ENCODE measurements at regions not wholly inside any gene's neighbourhood (a gene's known extent, or its start where the extent isn't known, plus 50 kb on each side); places are given as distances from the start of the nearest gene placed in this dataset.

DNA sequence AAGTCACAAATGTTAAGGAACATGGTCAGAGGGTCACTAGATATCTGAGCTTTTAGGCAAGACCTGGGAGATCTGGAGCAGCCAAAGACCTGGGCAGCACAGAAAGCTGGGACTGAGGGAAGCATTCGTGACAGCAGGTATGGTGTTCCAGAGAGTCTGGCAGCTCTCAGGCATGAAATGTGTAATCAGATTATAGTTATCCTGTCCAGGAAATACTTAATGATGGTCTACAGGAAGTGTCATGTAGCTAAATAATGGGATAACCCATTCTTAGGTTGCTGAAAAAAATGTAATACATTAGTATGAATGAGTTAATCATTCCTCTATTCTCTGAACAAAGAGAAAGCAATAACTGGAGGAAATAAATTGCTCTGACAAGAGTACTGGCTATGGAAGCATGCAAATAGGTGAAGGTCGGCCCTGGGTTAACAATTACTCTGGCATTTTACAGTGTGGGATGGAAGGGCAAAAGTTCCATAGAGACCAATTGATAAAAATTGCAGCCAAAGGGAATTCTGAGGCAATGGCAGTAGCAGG lies 740.5 kb downstream of the CBLN4 start:
- Histone ChIP-seq H3K4me3 (replicated peaks in 1 of 4; ENCODE audit: control extremely low read depth in 1 of 4, insufficient read depth in 1 of 4, low read depth in 3 of 4, low read length in 4 of 4) (no peak overlapping the region), H3K36me3 (ENCODE audit: control insufficient read depth, insufficient read depth, low read length) (no peaks in the 10 kb centered on the region), H4K20me1 (ENCODE audit: control insufficient read depth, extremely low read depth, insufficient read depth, low read length) (no peaks in the 10 kb centered on the region), H3K9me3 (ENCODE audit: control insufficient read depth, insufficient read depth, low read depth, low read length) (no peaks in the 10 kb centered on the region), H3K27me3 (ENCODE audit: control insufficient read depth, insufficient read depth, low read length) (no peaks in the 10 kb centered on the region), H2AFZ (ENCODE audit: low read length) (no peak overlapping the region), H3K79me2 (ENCODE audit: control insufficient read depth, insufficient read depth, low read length) (no peaks in the 10 kb centered on the region), H3K9ac (ENCODE audit: insufficient read depth, low read length) (no peak overlapping the region), H3K4me1 (ENCODE audit: control insufficient read depth, extremely low read depth, insufficient read depth, low read length) (no peaks in the 10 kb centered on the region), H3K27ac (ENCODE audit: insufficient read depth, low read length) (no peak overlapping the region), H3K4me2 (ENCODE audit: extremely low read depth, insufficient read depth, low read length) (no peak overlapping the region)
- DNase-seq (ENCODE audit: low read depth in 2 of 2) = no peak
- TF ChIP-seq, protein P1, sequence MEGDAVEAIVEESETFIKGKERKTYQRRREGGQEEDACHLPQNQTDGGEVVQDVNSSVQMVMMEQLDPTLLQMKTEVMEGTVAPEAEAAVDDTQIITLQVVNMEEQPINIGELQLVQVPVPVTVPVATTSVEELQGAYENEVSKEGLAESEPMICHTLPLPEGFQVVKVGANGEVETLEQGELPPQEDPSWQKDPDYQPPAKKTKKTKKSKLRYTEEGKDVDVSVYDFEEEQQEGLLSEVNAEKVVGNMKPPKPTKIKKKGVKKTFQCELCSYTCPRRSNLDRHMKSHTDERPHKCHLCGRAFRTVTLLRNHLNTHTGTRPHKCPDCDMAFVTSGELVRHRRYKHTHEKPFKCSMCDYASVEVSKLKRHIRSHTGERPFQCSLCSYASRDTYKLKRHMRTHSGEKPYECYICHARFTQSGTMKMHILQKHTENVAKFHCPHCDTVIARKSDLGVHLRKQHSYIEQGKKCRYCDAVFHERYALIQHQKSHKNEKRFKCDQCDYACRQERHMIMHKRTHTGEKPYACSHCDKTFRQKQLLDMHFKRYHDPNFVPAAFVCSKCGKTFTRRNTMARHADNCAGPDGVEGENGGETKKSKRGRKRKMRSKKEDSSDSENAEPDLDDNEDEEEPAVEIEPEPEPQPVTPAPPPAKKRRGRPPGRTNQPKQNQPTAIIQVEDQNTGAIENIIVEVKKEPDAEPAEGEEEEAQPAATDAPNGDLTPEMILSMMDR (conservative IDR thresholded peaks at IDR 0.05 in 1 of 2, IDR thresholded peaks at IDR 0.05 in 1 of 2; ENCODE audit: low read depth in 1 of 2, low read length in 2 of 2) = no peak
- no peak for TF ChIP-seq EZH2 (IDR thresholded peaks at IDR 0.05; ENCODE audit: low read length, missing control alignments)

DNA sequence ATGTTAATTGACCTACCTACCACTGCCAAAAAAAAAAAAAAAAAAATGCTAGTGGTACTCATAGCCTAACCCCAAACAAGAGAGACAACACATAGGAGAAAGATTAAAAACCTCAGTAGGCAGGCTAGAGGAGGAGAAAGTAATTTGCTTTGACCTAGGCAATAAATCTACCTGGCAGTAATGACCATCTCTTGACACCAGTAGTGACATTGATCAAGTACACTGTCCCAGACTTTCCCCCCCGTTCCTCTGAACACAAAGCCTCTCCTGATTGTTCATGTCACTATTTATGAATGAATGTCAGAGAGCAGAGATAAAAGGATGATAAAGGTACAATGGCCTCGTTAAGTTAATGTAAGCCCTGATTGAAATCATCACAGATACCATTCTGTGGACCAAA lies 746.8 kb downstream of the CBLN4 start:
- Histone ChIP-seq H3K4me3 (replicated peaks in 1 of 4; ENCODE audit: control extremely low read depth in 1 of 4, insufficient read depth in 1 of 4, low read depth in 3 of 4, low read length in 4 of 4) (no peak overlapping the region), H3K79me2 (ENCODE audit: control insufficient read depth, insufficient read depth, low read length) (no peaks in the 10 kb centered on the region), H3K4me1 (ENCODE audit: control insufficient read depth, extremely low read depth, insufficient read depth, low read length) (no peaks in the 10 kb centered on the region), H3K27me3 (ENCODE audit: control insufficient read depth, insufficient read depth, low read length) (no peaks in the 10 kb centered on the region), H3K27ac (ENCODE audit: insufficient read depth, low read length) (no peak overlapping the region), H3K4me2 (ENCODE audit: extremely low read depth, insufficient read depth, low read length) (no peak overlapping the region), H3K9me3 (ENCODE audit: control insufficient read depth, insufficient read depth, low read depth, low read length) (no peaks in the 10 kb centered on the region), H3K9ac (ENCODE audit: insufficient read depth, low read length) (no peak overlapping the region), H4K20me1 (ENCODE audit: control insufficient read depth, extremely low read depth, insufficient read depth, low read length) (no peaks in the 10 kb centered on the region), H2AFZ (ENCODE audit: low read length) (no peak overlapping the region), H3K36me3 (ENCODE audit: control insufficient read depth, insufficient read depth, low read length) (no peaks in the 10 kb centered on the region)
- TF ChIP-seq EZH2 (IDR thresholded peaks at IDR 0.05; ENCODE audit: low read length, missing control alignments) = no peak
- TF ChIP-seq, protein P1 (conservative IDR thresholded peaks at IDR 0.05 in 1 of 2, IDR thresholded peaks at IDR 0.05 in 1 of 2; ENCODE audit: low read depth in 1 of 2, low read length in 2 of 2) = no peak
- no peak for DNase-seq (ENCODE audit: low read depth in 2 of 2)

DNA sequence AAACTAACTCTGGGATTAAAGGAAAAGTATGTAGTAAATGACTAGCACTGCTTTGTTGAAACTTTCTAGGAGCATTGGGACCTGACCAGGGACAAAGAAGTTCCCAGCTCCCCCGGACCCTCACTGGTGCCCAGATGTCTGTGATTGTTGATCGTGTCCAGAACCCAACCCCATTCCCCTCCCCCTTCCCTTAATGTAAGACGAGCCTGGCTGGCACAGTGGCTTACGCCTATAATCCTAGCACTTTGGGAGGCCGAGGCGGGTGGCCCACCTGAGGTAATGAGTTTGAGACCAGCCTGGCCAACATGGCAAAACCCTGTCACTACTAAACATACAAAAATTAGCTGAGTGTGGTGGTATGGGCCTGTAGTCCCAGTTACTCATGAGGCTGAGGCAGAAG lies 750.3 kb downstream of the CBLN4 start:
- Histone ChIP-seq H3K9me3 (ENCODE audit: control insufficient read depth, insufficient read depth, low read depth, low read length) (no peaks in the 10 kb centered on the region), H2AFZ (ENCODE audit: low read length) (no peak overlapping the region), H3K79me2 (ENCODE audit: control insufficient read depth, insufficient read depth, low read length) (no peaks in the 10 kb centered on the region), H3K4me2 (ENCODE audit: extremely low read depth, insufficient read depth, low read length) (no peak overlapping the region), H3K36me3 (ENCODE audit: control insufficient read depth, insufficient read depth, low read length) (no peaks in the 10 kb centered on the region), H3K4me3 (replicated peaks in 1 of 4; ENCODE audit: control extremely low read depth in 1 of 4, insufficient read depth in 1 of 4, low read depth in 3 of 4, low read length in 4 of 4) (no peak overlapping the region), H3K4me1 (ENCODE audit: control insufficient read depth, extremely low read depth, insufficient read depth, low read length) (no peaks in the 10 kb centered on the region), H3K9ac (ENCODE audit: insufficient read depth, low read length) (no peak overlapping the region), H4K20me1 (ENCODE audit: control insufficient read depth, extremely low read depth, insufficient read depth, low read length) (no peaks in the 10 kb centered on the region), H3K27ac (ENCODE audit: insufficient read depth, low read length) (no peak overlapping the region), H3K27me3 (ENCODE audit: control insufficient read depth, insufficient read depth, low read length) (no peaks in the 10 kb centered on the region)
- TF ChIP-seq, protein P1 (conservative IDR thresholded peaks at IDR 0.05 in 1 of 2, IDR thresholded peaks at IDR 0.05 in 1 of 2; ENCODE audit: low read depth in 1 of 2, low read length in 2 of 2) = no peak
- TF ChIP-seq EZH2 (IDR thresholded peaks at IDR 0.05; ENCODE audit: low read length, missing control alignments) = no peak
- DNase-seq (ENCODE audit: low read depth in 2 of 2) = no peak

All from fibroblast of lung (primary cell).